ENCODE measurements at regions not wholly inside any gene's neighbourhood (a gene's known extent, or its start where the extent isn't known, plus 50 kb on each side); places are given as distances from the start of the nearest gene placed in this dataset.
A peak's percentile ranks its signal among the peaks of the same experiment; 100 is the strongest.

GRCh38 chr5:145433077-145433476, 402.1 kb downstream of the PRELID2 start:
- Mint-ChIP-seq H3K4me3 (no peak overlapping the region), H3K4me1 (peaks cover 18% of the 10 kb centered on the region), H3K27ac (no peak overlapping the region), H3K27me3 (ENCODE audit: insufficient read depth, low read depth, poor library complexity) (peaks cover 3% of the 10 kb centered on the region), H3K36me3 (ENCODE audit: low read depth) (no peaks in the 10 kb centered on the region), H3K9me3 (no peaks in the 10 kb centered on the region)
- no peaks in the 10 kb centered on the region for H3K36me3 ChIP-seq (ENCODE audit: insufficient read depth)
- H3K4me2 ChIP-seq = peak overlapping the region; percentile 28
- H3K9me2 ChIP-seq (ENCODE audit: insufficient read depth) = peaks cover 6% of the 10 kb centered on the region; the same call in 1 of the 2 replicates
- TF ChIP-seq EZH2 (IDR thresholded peaks at IDR 0.05; ENCODE audit: low read depth, unreplicated experiment) = no peak
- TF ChIP-seq STAT1 (IDR thresholded peaks at IDR 0.05; ENCODE audit: unreplicated experiment) = no peak
- H3F3A ChIP-seq (replicated peaks; ENCODE audit: low read depth) = no peaks in the 10 kb centered on the region
- H3K79me2 ChIP-seq (replicated peaks; ENCODE audit: insufficient read depth) = no peaks in the 10 kb centered on the region
- H3K27ac ChIP-seq (ENCODE audit: low read depth) = no peak overlapping the region
- ATAC-seq = peak; percentile 69
- H2AFZ ChIP-seq = 0 out of 2 replicates have a peak overlapping the region, but pooled peaks have one; percentile 29
- no peaks in the 10 kb centered on the region for H3K27me3 ChIP-seq (ENCODE audit: insufficient read depth)
- DNase-seq (ENCODE audit: low spot score) = no peak
- peaks cover 14% of the 10 kb centered on the region for H3K4me1 ChIP-seq (ENCODE audit: insufficient read depth)
- no peaks in the 10 kb centered on the region for H4K20me1 ChIP-seq (replicated peaks; ENCODE audit: insufficient read depth)
- H3K4me3 ChIP-seq = no peak overlapping the region

- DNase-seq (ENCODE audit: low spot score) (no peak), ATAC-seq (no peak)
- Mint-ChIP-seq H3K27me3 (ENCODE audit: insufficient read depth, low read depth, poor library complexity) (peaks cover 3% of the 10 kb centered on the region), H3K4me3 (no peak overlapping the region), H3K9me3 (peaks cover 21% of the 10 kb centered on the region), H3K27ac (no peak overlapping the region), H3K36me3 (ENCODE audit: low read depth) (peaks cover 10% of the 10 kb centered on the region; the same call in 2 of the 3 replicates), H3K4me1 (peaks cover 16% of the 10 kb centered on the region)
- no peaks in the 10 kb centered on the region for H3K79me2 ChIP-seq (replicated peaks; ENCODE audit: insufficient read depth)
- H3K27ac ChIP-seq (ENCODE audit: low read depth) = no peak overlapping the region
- H4K20me1 ChIP-seq (replicated peaks; ENCODE audit: insufficient read depth) = no peaks in the 10 kb centered on the region
- no peaks in the 10 kb centered on the region for H3F3A ChIP-seq (replicated peaks; ENCODE audit: low read depth)
- H3K9me2 ChIP-seq (ENCODE audit: insufficient read depth) = 0 out of 2 replicates have a peak, but pooled peaks cover 5% of the 10 kb centered on the region
- peaks cover 14% of the 10 kb centered on the region for H3K4me1 ChIP-seq (ENCODE audit: insufficient read depth)
- H3K4me2 ChIP-seq = no peak overlapping the region
- no peak overlapping the region for H2AFZ ChIP-seq
- no peak overlapping the region for H3K4me3 ChIP-seq
- no peaks in the 10 kb centered on the region for H3K27me3 ChIP-seq (ENCODE audit: insufficient read depth)
- no peaks in the 10 kb centered on the region for H3K36me3 ChIP-seq (ENCODE audit: insufficient read depth)
- TF ChIP-seq, protein P1, sequence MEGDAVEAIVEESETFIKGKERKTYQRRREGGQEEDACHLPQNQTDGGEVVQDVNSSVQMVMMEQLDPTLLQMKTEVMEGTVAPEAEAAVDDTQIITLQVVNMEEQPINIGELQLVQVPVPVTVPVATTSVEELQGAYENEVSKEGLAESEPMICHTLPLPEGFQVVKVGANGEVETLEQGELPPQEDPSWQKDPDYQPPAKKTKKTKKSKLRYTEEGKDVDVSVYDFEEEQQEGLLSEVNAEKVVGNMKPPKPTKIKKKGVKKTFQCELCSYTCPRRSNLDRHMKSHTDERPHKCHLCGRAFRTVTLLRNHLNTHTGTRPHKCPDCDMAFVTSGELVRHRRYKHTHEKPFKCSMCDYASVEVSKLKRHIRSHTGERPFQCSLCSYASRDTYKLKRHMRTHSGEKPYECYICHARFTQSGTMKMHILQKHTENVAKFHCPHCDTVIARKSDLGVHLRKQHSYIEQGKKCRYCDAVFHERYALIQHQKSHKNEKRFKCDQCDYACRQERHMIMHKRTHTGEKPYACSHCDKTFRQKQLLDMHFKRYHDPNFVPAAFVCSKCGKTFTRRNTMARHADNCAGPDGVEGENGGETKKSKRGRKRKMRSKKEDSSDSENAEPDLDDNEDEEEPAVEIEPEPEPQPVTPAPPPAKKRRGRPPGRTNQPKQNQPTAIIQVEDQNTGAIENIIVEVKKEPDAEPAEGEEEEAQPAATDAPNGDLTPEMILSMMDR (conservative IDR thresholded peaks at IDR 0.05; ENCODE audit: low read depth in 2 of 2) = no peak
- no peak for TF ChIP-seq ZNF462 (CRISPR knock-in tag; IDR thresholded peaks at IDR 0.05)
- no peak for TF ChIP-seq ZNF331 (CRISPR knock-in tag; IDR thresholded peaks at IDR 0.05; ENCODE audit: low read depth)
- TF ChIP-seq, protein P2, sequence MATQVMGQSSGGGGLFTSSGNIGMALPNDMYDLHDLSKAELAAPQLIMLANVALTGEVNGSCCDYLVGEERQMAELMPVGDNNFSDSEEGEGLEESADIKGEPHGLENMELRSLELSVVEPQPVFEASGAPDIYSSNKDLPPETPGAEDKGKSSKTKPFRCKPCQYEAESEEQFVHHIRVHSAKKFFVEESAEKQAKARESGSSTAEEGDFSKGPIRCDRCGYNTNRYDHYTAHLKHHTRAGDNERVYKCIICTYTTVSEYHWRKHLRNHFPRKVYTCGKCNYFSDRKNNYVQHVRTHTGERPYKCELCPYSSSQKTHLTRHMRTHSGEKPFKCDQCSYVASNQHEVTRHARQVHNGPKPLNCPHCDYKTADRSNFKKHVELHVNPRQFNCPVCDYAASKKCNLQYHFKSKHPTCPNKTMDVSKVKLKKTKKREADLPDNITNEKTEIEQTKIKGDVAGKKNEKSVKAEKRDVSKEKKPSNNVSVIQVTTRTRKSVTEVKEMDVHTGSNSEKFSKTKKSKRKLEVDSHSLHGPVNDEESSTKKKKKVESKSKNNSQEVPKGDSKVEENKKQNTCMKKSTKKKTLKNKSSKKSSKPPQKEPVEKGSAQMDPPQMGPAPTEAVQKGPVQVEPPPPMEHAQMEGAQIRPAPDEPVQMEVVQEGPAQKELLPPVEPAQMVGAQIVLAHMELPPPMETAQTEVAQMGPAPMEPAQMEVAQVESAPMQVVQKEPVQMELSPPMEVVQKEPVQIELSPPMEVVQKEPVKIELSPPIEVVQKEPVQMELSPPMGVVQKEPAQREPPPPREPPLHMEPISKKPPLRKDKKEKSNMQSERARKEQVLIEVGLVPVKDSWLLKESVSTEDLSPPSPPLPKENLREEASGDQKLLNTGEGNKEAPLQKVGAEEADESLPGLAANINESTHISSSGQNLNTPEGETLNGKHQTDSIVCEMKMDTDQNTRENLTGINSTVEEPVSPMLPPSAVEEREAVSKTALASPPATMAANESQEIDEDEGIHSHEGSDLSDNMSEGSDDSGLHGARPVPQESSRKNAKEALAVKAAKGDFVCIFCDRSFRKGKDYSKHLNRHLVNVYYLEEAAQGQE (IDR thresholded peaks at IDR 0.05; ENCODE audit: unreplicated experiment) = no peak
- no peak for TF ChIP-seq NANOG (IDR thresholded peaks at IDR 0.05; ENCODE audit: borderline replicate concordance)
- TF ChIP-seq CREB1 (CRISPR knock-in tag; IDR thresholded peaks at IDR 0.05; ENCODE audit: low read depth) = no peak
- TF ChIP-seq EZH2phosphoT487 (IDR thresholded peaks at IDR 0.05; ENCODE audit: unreplicated experiment) = no peak
- no peak for TF ChIP-seq POLR2AphosphoS5 (IDR thresholded peaks at IDR 0.05; ENCODE audit: low read depth)
- no peak for TF ChIP-seq ZNF114 (CRISPR knock-in tag; IDR thresholded peaks at IDR 0.05)
- no peak for TF ChIP-seq EZH2 (IDR thresholded peaks at IDR 0.05; ENCODE audit: low read depth, unreplicated experiment)
- TF ChIP-seq STAT1 (IDR thresholded peaks at IDR 0.05; ENCODE audit: unreplicated experiment) = no peak
Measured at GRCh38 chr5:145429170-145429569, 406.0 kb downstream of the PRELID2 start.

Measured in GM23338 (cell line).